HCT116 (cell line): ENCODE measurements at regions not wholly inside any gene's neighbourhood (a gene's known extent, or its start where the extent isn't known, plus 50 kb on each side); places are given as distances from the start of the nearest gene placed in this dataset.

ENCODE experiments used
- ATAC-seq: fragments of 200-7000 bp; cut with Tn5 transposase; 2 replicates; pipeline ENCODE4 v1.9.1; 2020; ENCODE audit warnings: mild to moderate bottlenecking, moderate library complexity
- BruUV-seq: library from RNA; stranded (reverse); fragments of 400-500 nt; replicated peaks from 2 replicates; lab custom pipeline; 2021; lab: Mats Ljungman, UMichigan
- CTCF ChIA-PET: fragments of 300-600 bp; sonication (Branson Sonifier 250); formaldehyde crosslinking; loops from one replicate; lab custom pipeline; 2021; ENCODE audit warnings: antibody characterized with exemption; lab: Charles Lee
- POLR2A ChIA-PET: fragments of 300-600, 350-600 bp; sonication (Branson Sonifier 250); formaldehyde crosslinking; loops from one replicate; lab custom pipeline; 2021; ENCODE audit warnings: antibody characterized with exemption; lab: Charles Lee
- RAD21 ChIA-PET, 2 experiments: fragments of 300-600 bp; sonication (Branson Sonifier 250); formaldehyde crosslinking; loops; one replicate each; lab custom pipeline; 2023; ENCODE audit warnings: low total read pairs in 2 of 2; ENCODE audit not compliant: uncharacterized antibody in 2 of 2, unreplicated experiment in 2 of 2, low non-redundant PET in 1 of 2; lab: Charles Lee
- DNase-seq: peaks from one replicate; pipeline ENCODE4 v3.0.0-alpha.2; 2010; ENCODE audit warnings: low read depth, low spot score
- H2AFZ ChIP-seq: fragments of 200-600 bp; shearing (Covaris generic), sonication (generic); 2 replicates; pipeline ENCODE4 v1.6.1; 2017; ENCODE audit warnings: low read depth, mixed run types, mixed read lengths, antibody characterized with exemption, low read length; ENCODE audit not compliant: poor library complexity, severe bottlenecking
- H3K27ac ChIP-seq: 2 replicates; pipeline ENCODE4 v1.5.1; 2012; ENCODE audit warnings: low read depth, low read length
- H3K27me3 ChIP-seq: fragments of 200-600 bp; sonication (generic); 2 replicates; pipeline ENCODE4 v1.6.1; 2016; ENCODE audit warnings: mixed run types, low read length, mixed read lengths; ENCODE audit not compliant: insufficient read depth
- H3K36me3 ChIP-seq, 2 experiments: fragments of 200-500 bp in 1 of 2; fragments of 200-600 bp in 1 of 2; sonication (Bioruptor generic) in 1 of 2; sonication (generic) in 1 of 2; 2 replicates each; pipeline versions ENCODE4 v1.5.1 to v1.6.1; 2014 to 2016; ENCODE audit warnings: low read length in 2 of 2, inconsistent platforms in 1 of 2, mixed read lengths in 1 of 2, mixed run types in 1 of 2; ENCODE audit not compliant: insufficient read depth in 2 of 2, control insufficient read depth in 1 of 2
- H3K4me1 ChIP-seq, 2 experiments: fragments of 200-600 bp in 1 of 2; sonication (generic) in 1 of 2; 2 replicates each; pipeline versions ENCODE4 v1.5.1 to v1.6.1; 2012 to 2017; ENCODE audit warnings: low read length in 2 of 2, inconsistent platforms in 1 of 2, mild to moderate bottlenecking in 1 of 2, mixed read lengths in 1 of 2, mixed run types in 1 of 2, moderate library complexity in 1 of 2; ENCODE audit not compliant: insufficient read depth in 2 of 2, control insufficient read depth in 1 of 2
- H3K4me2 ChIP-seq: fragments of 200-600 bp; sonication (generic); 2 replicates; pipeline ENCODE4 v1.6.1; 2017; ENCODE audit warnings: mixed run types, low read length, mixed read lengths
- H3K4me3 ChIP-seq, 2 experiments: fragments of 200-600 bp in 1 of 2; sonication (generic) in 1 of 2; replicated peaks in 1 of 2; 2 replicates each; pipeline ENCODE4 v1.5.1; 2011 to 2016; ENCODE audit warnings: low read length in 2 of 2, control low read depth in 1 of 2, low read depth in 1 of 2, mild to moderate bottlenecking in 1 of 2, mixed read lengths in 1 of 2, mixed run types in 1 of 2
- H3K79me2 ChIP-seq: fragments of 200-600 bp; sonication (generic); 2 replicates; pipeline ENCODE4 v1.6.1; 2017; ENCODE audit warnings: mild to moderate bottlenecking, mixed run types, low read length, moderate library complexity, mixed read lengths; ENCODE audit not compliant: insufficient read depth
- H3K9ac ChIP-seq: fragments of 200-600 bp; sonication (generic); 2 replicates; pipeline ENCODE4 v1.6.1; 2016; ENCODE audit warnings: low read length, mixed read lengths
- H3K9me2 ChIP-seq: fragments of 200-600 bp; sonication (generic), shearing (Covaris generic); 2 replicates; pipeline ENCODE4 v1.6.1; 2017; ENCODE audit warnings: mixed run types, mild to moderate bottlenecking, moderate library complexity; ENCODE audit not compliant: insufficient read depth
- H3K9me3 ChIP-seq, 2 experiments: fragments of 200-500 bp in 1 of 2; fragments of 200-600 bp in 1 of 2; sonication (Bioruptor generic) in 1 of 2; sonication (generic) in 1 of 2; 2 replicates each; pipeline ENCODE4 v1.6.1; 2014 to 2017; ENCODE audit warnings: low read length in 2 of 2, mixed read lengths in 2 of 2, inconsistent platforms in 1 of 2, low read depth in 1 of 2, mild to moderate bottlenecking in 1 of 2, mixed run types in 1 of 2, moderate library complexity in 1 of 2; ENCODE audit not compliant: control insufficient read depth in 1 of 2, insufficient read depth in 1 of 2
- H4K20me1 ChIP-seq: fragments of 200-600 bp; sonication (generic), shearing (Covaris generic); 2 replicates; pipeline ENCODE4 v1.6.1; 2017; ENCODE audit warnings: mixed run types, mild to moderate bottlenecking, moderate library complexity; ENCODE audit not compliant: insufficient read depth
- CEBPB ChIP-seq: IDR thresholded peaks from 2 replicates; pipeline ENCODE4 v1.6.1; 2012; ENCODE audit warnings: low read depth
- EGR1 ChIP-seq: IDR thresholded peaks from 2 replicates; pipeline ENCODE4 v1.6.1; 2012; ENCODE audit warnings: low read depth
- FOSL1 ChIP-seq: IDR thresholded peaks from 2 replicates; pipeline ENCODE4 v1.6.1; 2012; ENCODE audit warnings: low read depth
- RAD21 ChIP-seq: IDR thresholded peaks from 2 replicates; pipeline ENCODE4 v1.6.1; 2012; ENCODE audit warnings: low read depth, mild to moderate bottlenecking
- REST ChIP-seq: IDR thresholded peaks from 2 replicates; pipeline ENCODE4 v1.6.1; 2012; ENCODE audit warnings: low read depth
- TCF7L2 ChIP-seq: IDR thresholded peaks from 2 replicates; pipeline ENCODE4 v1.7.0; 2011; ENCODE audit warnings: borderline replicate concordance, inconsistent platforms; ENCODE audit not compliant: insufficient read depth, insufficient read length; ENCODE audit errors: extremely low read depth
- YY1 ChIP-seq: IDR thresholded peaks from 2 replicates; pipeline ENCODE4 v1.6.1; 2011; ENCODE audit warnings: low read length, low read depth, moderate library complexity, mild to moderate bottlenecking; ENCODE audit not compliant: insufficient replicate concordance; ENCODE audit errors: extremely low read depth
- ZNF274 ChIP-seq: fragments of 200-500 bp; sonication (Bioruptor generic); IDR thresholded peaks from 2 replicates; pipeline ENCODE4 v1.6.1; 2014; ENCODE audit warnings: mild to moderate bottlenecking, low read depth, low read length, inconsistent platforms
- intact Hi-C: fragments of 100-400 bp; cut with micrococcal nuclease; formaldehyde crosslinking; loops from 2 replicates; pipeline ENCODE4 v1.10.0; 2022

- Histone ChIP-seq H3K9me3 (no peaks in the 10 kb centered on the region), H4K20me1 (no peaks in the 10 kb centered on the region), H3K9ac (no peak overlapping the region), H3K79me2 (no peaks in the 10 kb centered on the region), H3K36me3 (no peaks in the 10 kb centered on the region), H3K27ac (no peak overlapping the region), H3K4me1 (no peaks in the 10 kb centered on the region), H2AFZ (no peak overlapping the region), H3K4me2 (no peak overlapping the region), H3K4me3 (no peak overlapping the region), H3K27me3 (no peaks in the 10 kb centered on the region), H3K9me2 (no peaks in the 10 kb centered on the region)
- no peak for TF ChIP-seq REST
- no peak for TF ChIP-seq EGR1
- TF ChIP-seq ZNF274: no peak
- TF ChIP-seq TCF7L2: no peak
- TF ChIP-seq YY1: no peak
- TF ChIP-seq FOSL1: no peak
- CTCF ChIA-PET: no interaction called here
- no TSS peak for BruUV-seq
- DNase-seq (no peak), ATAC-seq (no peak)
- intact Hi-C loops: no loop called here
- RAD21 ChIA-PET: no interaction called here
- POLR2A ChIA-PET: no interaction called here
Measured at GRCh38 chr3:191873736-191874135, 412.8 kb downstream of the PYDC2 start.

- H2AFZ ChIP-seq: no peak overlapping the region
- H4K20me1 ChIP-seq: no peaks in the 10 kb centered on the region
- ChIA-PET CTCF (no interaction called here), RAD21 (no interaction called here), POLR2A (no interaction called here)
- no peaks in the 10 kb centered on the region for H3K36me3 ChIP-seq
- intact Hi-C loops: no loop called here
- H3K9me3 ChIP-seq: no peaks in the 10 kb centered on the region
- H3K4me3 ChIP-seq: no peak overlapping the region
- no peaks in the 10 kb centered on the region for H3K27me3 ChIP-seq
- no peaks in the 10 kb centered on the region for H3K9me2 ChIP-seq
- no peaks in the 10 kb centered on the region for H3K79me2 ChIP-seq
- no peak for DNase-seq
- H3K4me2 ChIP-seq: no peak overlapping the region
- no peak for ATAC-seq
- no TSS peak for BruUV-seq
- TF ChIP-seq RAD21 (no peak), CEBPB (no peak)
- no peak overlapping the region for H3K27ac ChIP-seq
- no peaks in the 10 kb centered on the region for H3K4me1 ChIP-seq
- H3K9ac ChIP-seq: no peak overlapping the region
Measured at GRCh38 chr3:191882289-191882688, 421.3 kb downstream of the PYDC2 start.
